A673 (cell line): ENCODE measurements at regions not wholly inside any gene's neighbourhood (a gene's known extent, or its start where the extent isn't known, plus 50 kb on each side); places are given as distances from the start of the nearest gene placed in this dataset.

ENCODE experiments used
- BruUV-seq: library from RNA; stranded (reverse); fragments of 400-500 nt; replicated peaks from 2 replicates; lab custom pipeline; 2021; lab: Mats Ljungman, UMichigan
- CTCF ChIA-PET: fragments of 300-600 bp; sonication (Branson Sonifier 250); formaldehyde crosslinking; loops from one replicate; lab custom pipeline; 2022; ENCODE audit warnings: antibody characterized with exemption; lab: Charles Lee
- POLR2A ChIA-PET: fragments of 300-600 bp; sonication (Branson Sonifier 250); formaldehyde crosslinking; loops from one replicate; lab custom pipeline; 2022; ENCODE audit warnings: antibody characterized with exemption; ENCODE audit not compliant: low non-redundant PET; lab: Charles Lee
- DNase-seq: peaks from one replicate; pipeline ENCODE4 v3.0.0-alpha.2; 2015; ENCODE audit warnings: low spot score
- H3K27ac ChIP-seq: fragments of 200-600 bp; sonication (generic); 2 replicates; pipeline ENCODE4 v1.5.1; 2016; ENCODE audit warnings: mixed run types, low read depth, mild to moderate bottlenecking, mixed read lengths, antibody characterized with exemption, low read length; ENCODE audit not compliant: poor library complexity, severe bottlenecking
- H3K27me3 ChIP-seq: fragments of 200-600 bp; sonication (generic); replicated peaks from 2 replicates; pipeline ENCODE4 v1.6.1; 2017; ENCODE audit warnings: mixed run types, low read depth, mild to moderate bottlenecking, mixed read lengths, antibody characterized with exemption, low read length; ENCODE audit not compliant: insufficient read depth, poor library complexity
- H3K36me3 ChIP-seq: fragments of 200-600 bp; sonication (generic); 2 replicates; pipeline ENCODE4 v1.6.1; 2016; ENCODE audit warnings: mixed run types, mild to moderate bottlenecking, mixed read lengths, antibody characterized with exemption, low read length; ENCODE audit not compliant: insufficient read depth, poor library complexity, severe bottlenecking
- H3K4me1 ChIP-seq: fragments of 200-600 bp; sonication (generic); 2 replicates; pipeline ENCODE4 v1.6.1; 2017; ENCODE audit warnings: mixed run types, mild to moderate bottlenecking, mixed read lengths, antibody characterized with exemption, low read length; ENCODE audit not compliant: insufficient read depth, poor library complexity, severe bottlenecking
- H3K4me3 ChIP-seq: fragments of 200-600 bp; sonication (generic); 2 replicates; pipeline ENCODE4 v1.5.1; 2016; ENCODE audit warnings: low read depth, mixed run types, mild to moderate bottlenecking, mixed read lengths, low read length; ENCODE audit not compliant: poor library complexity, severe bottlenecking
- H3K9me3 ChIP-seq: fragments of 200-600 bp; sonication (generic); 2 replicates; pipeline ENCODE4 v1.6.1; 2016; ENCODE audit warnings: mixed run types, low read depth, mild to moderate bottlenecking, mixed read lengths, antibody characterized with exemption, low read length; ENCODE audit not compliant: poor library complexity, severe bottlenecking
- CTCF ChIP-seq: fragments of 300-800, 200-600 bp; sonication (generic); conservative IDR thresholded peaks from 2 replicates; pipeline ENCODE4 v1.5.1; 2017; ENCODE audit warnings: low read depth, mild to moderate bottlenecking, antibody characterized with exemption, low read length, moderate library complexity, mixed read lengths
- EZH2 ChIP-seq: fragments of 200-600 bp; sonication (generic); IDR thresholded peaks from 2 replicates; pipeline ENCODE4 v1.6.1; 2017; ENCODE audit warnings: borderline replicate concordance, low read depth, mild to moderate bottlenecking, mixed read lengths, antibody characterized with exemption, low read length; ENCODE audit not compliant: poor library complexity, severe bottlenecking
- intact Hi-C: fragments of 100-400 bp; cut with micrococcal nuclease; formaldehyde crosslinking; loops from one replicate; pipeline ENCODE4 v1.10.0; 2022; ENCODE audit not compliant: unreplicated experiment

- no peaks in the 10 kb centered on the region for H3K4me1 ChIP-seq
- no peak overlapping the region for H3K4me3 ChIP-seq
- no peak for TF ChIP-seq EZH2
- no peak for TF ChIP-seq CTCF
- H3K27me3 ChIP-seq = no peaks in the 10 kb centered on the region
- POLR2A ChIA-PET = no interaction called here
- intact Hi-C loops = no loop called here
- H3K9me3 ChIP-seq = no peaks in the 10 kb centered on the region
- no TSS peak for BruUV-seq
- H3K27ac ChIP-seq = no peak overlapping the region
- no peak for DNase-seq
- H3K36me3 ChIP-seq = no peaks in the 10 kb centered on the region
- CTCF ChIA-PET = no interaction called here
These were observed 101.3 kb downstream of the AKAP11 start for GRCh38 chr13:42373048-42373812.

- Histone ChIP-seq H3K27ac (no peak overlapping the region), H3K27me3 (no peaks in the 10 kb centered on the region), H3K4me3 (no peak overlapping the region), H3K4me1 (no peaks in the 10 kb centered on the region), H3K9me3 (no peaks in the 10 kb centered on the region), H3K36me3 (no peaks in the 10 kb centered on the region)
- DNase-seq = no peak
- TF ChIP-seq CTCF = no peak
- no peak for TF ChIP-seq EZH2
- intact Hi-C loops = no loop called here
- CTCF ChIA-PET = no interaction called here
- BruUV-seq = no TSS peak
- POLR2A ChIA-PET = no interaction called here
These were observed 103.7 kb downstream of the AKAP11 start for GRCh38 chr13:42375663-42376062.

- Histone ChIP-seq H3K27me3 (no peaks in the 10 kb centered on the region), H3K4me1 (no peaks in the 10 kb centered on the region), H3K36me3 (no peaks in the 10 kb centered on the region), H3K9me3 (no peaks in the 10 kb centered on the region), H3K4me3 (no peak overlapping the region), H3K27ac (no peak overlapping the region)
- ChIA-PET POLR2A (no interaction called here), CTCF (no interaction called here)
- no peak for DNase-seq
- TF ChIP-seq EZH2 (no peak), CTCF (no peak)
- intact Hi-C loops = no loop called here
- BruUV-seq = no TSS peak
These were observed 105.9 kb downstream of the AKAP11 start for GRCh38 chr13:42377640-42378382.
